ENCODE measurements at regions not wholly inside any gene's neighbourhood (a gene's known extent, or its start where the extent isn't known, plus 50 kb on each side); places are given as distances from the start of the nearest gene placed in this dataset.

DNA sequence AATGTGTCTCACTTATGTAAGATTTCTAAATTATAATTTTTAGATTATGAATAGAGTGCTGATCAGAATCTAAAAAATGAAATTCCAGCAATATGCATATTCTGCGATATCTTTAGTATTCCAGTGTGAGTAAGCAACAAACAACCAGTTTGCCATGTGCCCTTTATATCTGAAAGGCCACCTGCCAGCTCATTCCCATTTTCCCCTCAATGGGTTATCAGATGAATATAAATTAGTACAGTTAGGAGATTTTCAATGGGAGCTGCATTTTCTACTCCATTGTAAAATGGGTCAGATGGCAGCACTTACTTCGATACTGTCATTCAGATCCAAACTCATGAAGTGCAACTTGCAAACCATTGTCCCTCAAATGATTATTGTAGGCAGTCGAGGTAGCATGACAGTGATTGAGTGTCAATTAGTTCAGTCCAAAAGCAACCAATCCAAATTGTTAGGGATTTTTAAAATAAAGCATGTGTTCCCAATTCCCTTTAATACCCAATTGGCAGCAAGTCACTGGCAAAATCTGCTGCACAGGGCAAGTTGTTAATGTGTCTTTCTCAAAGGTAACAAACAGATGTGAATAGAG lies 680.3 kb downstream of the LRRIQ3 start:
- FAIRE-seq (no peak), DNase-seq (ENCODE audit: insufficient read length, low spot score) (no peak)
- TF ChIP-seq TAF1 (IDR thresholded peaks at IDR 0.05; ENCODE audit: low read depth, low read length): no peak
- no peak for TF ChIP-seq POU2F2 (IDR thresholded peaks at IDR 0.05; ENCODE audit: low read depth, low read length)
- TF ChIP-seq SPI1 (IDR thresholded peaks at IDR 0.05; ENCODE audit: low read depth, low read length): no peak
- no peak for TF ChIP-seq PAX5 (IDR thresholded peaks at IDR 0.05; ENCODE audit: insufficient read depth, low read length, severe bottlenecking)
- no peak for TF ChIP-seq POLR2AphosphoS5 (IDR thresholded peaks at IDR 0.05; ENCODE audit: low read depth, low read length)
- no peak for TF ChIP-seq POLR2A (IDR thresholded peaks at IDR 0.05; ENCODE audit: low read depth, low read length)

- TF ChIP-seq SPI1 (IDR thresholded peaks at IDR 0.05; ENCODE audit: low read depth, low read length): peak; percentile 47; the same call in 1 of the 2 replicates
- TF ChIP-seq POU2F2 (IDR thresholded peaks at IDR 0.05; ENCODE audit: low read depth, low read length): no peak
- TF ChIP-seq PAX5 (IDR thresholded peaks at IDR 0.05; ENCODE audit: insufficient read depth, low read length, severe bottlenecking): no peak
- no peak for FAIRE-seq
- no peak for DNase-seq (ENCODE audit: insufficient read length, low spot score)
Measured at GRCh38 chr1:73516451-73516850, 681.5 kb downstream of the LRRIQ3 start.

DNA sequence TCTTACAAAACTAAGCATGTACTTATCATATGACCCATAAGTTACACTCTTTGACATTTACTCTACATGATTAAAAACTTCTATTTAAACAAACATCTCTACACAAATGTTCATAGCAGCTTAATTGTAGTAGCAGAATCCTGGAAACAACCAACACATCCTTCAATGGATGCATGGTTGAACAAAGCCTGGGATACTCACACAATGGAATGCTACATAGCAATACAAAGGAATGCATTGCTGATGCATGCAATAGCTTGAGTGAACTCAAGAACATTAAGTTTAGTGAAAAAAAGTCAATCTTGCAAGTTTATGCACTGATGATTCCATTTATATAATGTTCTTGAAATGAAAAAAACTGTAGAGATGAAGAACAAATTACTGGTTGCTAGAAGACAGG lies 686.9 kb downstream of the LRRIQ3 start:
- DNase-seq (ENCODE audit: insufficient read length, low spot score) (no peak), FAIRE-seq (no peak)
- no peak for TF ChIP-seq PAX5 (IDR thresholded peaks at IDR 0.05; ENCODE audit: insufficient read depth, low read length, severe bottlenecking)
- no peak for TF ChIP-seq SPI1 (IDR thresholded peaks at IDR 0.05; ENCODE audit: low read depth, low read length)
- no peak for TF ChIP-seq POU2F2 (IDR thresholded peaks at IDR 0.05; ENCODE audit: low read depth, low read length)
- no peak for TF ChIP-seq TAF1 (IDR thresholded peaks at IDR 0.05; ENCODE audit: low read depth, low read length)
- TF ChIP-seq POLR2AphosphoS5 (IDR thresholded peaks at IDR 0.05; ENCODE audit: low read depth, low read length): no peak
- TF ChIP-seq POLR2A (IDR thresholded peaks at IDR 0.05; ENCODE audit: low read depth, low read length): no peak

- DNase-seq (ENCODE audit: insufficient read length, low spot score) (no peak), FAIRE-seq (no peak)
- TF ChIP-seq TAF1 (IDR thresholded peaks at IDR 0.05; ENCODE audit: low read depth, low read length) (no peak), POLR2A (IDR thresholded peaks at IDR 0.05; ENCODE audit: low read depth, low read length) (no peak), POLR2AphosphoS5 (IDR thresholded peaks at IDR 0.05; ENCODE audit: low read depth, low read length) (no peak), SPI1 (IDR thresholded peaks at IDR 0.05; ENCODE audit: low read depth, low read length) (no peak), PAX5 (IDR thresholded peaks at IDR 0.05; ENCODE audit: insufficient read depth, low read length, severe bottlenecking) (no peak), POU2F2 (IDR thresholded peaks at IDR 0.05; ENCODE audit: low read depth, low read length) (no peak)
Measured at GRCh38 chr1:73500154-73500553, 697.8 kb downstream of the LRRIQ3 start.

DNA sequence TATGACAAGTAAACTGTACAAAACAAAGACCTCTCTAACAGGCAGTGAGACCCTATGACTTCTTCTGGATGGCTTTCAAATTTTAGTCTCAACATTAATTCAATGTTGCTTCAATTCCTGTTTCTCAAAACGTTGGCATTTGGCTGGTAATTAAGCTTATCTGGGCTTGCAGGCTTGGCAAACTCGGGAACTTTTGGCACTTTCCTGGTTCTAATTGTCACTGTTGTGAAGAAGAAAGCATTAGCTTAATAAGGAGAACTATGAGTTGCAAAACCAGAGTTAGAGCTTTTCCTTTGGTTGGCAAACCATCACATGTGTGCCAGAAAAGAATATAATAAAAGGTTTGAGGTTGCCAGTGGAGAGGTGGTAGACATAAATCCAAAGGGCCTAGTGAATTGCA lies 698.3 kb downstream of the LRRIQ3 start:
- FAIRE-seq (no peak), DNase-seq (ENCODE audit: insufficient read length, low spot score) (no peak)
- TF ChIP-seq TAF1 (IDR thresholded peaks at IDR 0.05; ENCODE audit: low read depth, low read length): no peak
- no peak for TF ChIP-seq POLR2A (IDR thresholded peaks at IDR 0.05; ENCODE audit: low read depth, low read length)
- no peak for TF ChIP-seq POU2F2 (IDR thresholded peaks at IDR 0.05; ENCODE audit: low read depth, low read length)
- no peak for TF ChIP-seq PAX5 (IDR thresholded peaks at IDR 0.05; ENCODE audit: insufficient read depth, low read length, severe bottlenecking)
- no peak for TF ChIP-seq SPI1 (IDR thresholded peaks at IDR 0.05; ENCODE audit: low read depth, low read length)
- TF ChIP-seq POLR2AphosphoS5 (IDR thresholded peaks at IDR 0.05; ENCODE audit: low read depth, low read length): no peak

DNA sequence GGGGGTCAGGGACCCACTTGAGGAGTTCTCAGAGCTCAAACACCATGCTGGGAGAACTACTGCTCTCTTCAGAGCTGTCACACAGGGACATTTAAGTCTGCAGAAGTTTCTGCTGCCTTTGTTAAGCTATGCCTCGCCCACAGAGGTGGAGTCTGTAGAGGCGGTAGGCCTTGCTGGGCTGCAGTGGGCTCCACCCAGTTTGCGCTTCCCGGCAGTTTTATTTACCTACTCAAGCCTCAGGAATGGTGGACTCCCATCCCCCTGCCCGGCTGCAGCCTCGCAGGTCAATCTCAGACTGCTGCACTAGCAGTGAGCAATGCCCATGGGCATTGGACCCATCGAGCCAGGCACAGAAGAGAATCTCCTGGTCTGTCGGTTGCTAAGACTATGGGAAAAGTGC lies 706.4 kb downstream of the LRRIQ3 start:
- no peak for FAIRE-seq
- no peak for TF ChIP-seq SPI1 (IDR thresholded peaks at IDR 0.05; ENCODE audit: low read depth, low read length)
- no peak for TF ChIP-seq PAX5 (IDR thresholded peaks at IDR 0.05; ENCODE audit: insufficient read depth, low read length, severe bottlenecking)
- no peak for TF ChIP-seq POLR2A (IDR thresholded peaks at IDR 0.05; ENCODE audit: low read depth, low read length)
- no peak for DNase-seq (ENCODE audit: insufficient read length, low spot score)

GRCh38 chr1:73475316-73475870 lies 722.6 kb downstream of the LRRIQ3 start:
- no peak for DNase-seq (ENCODE audit: insufficient read length, low spot score)
- no peak for FAIRE-seq
- TF ChIP-seq TAF1 (IDR thresholded peaks at IDR 0.05; ENCODE audit: low read depth, low read length): no peak
- TF ChIP-seq PAX5 (IDR thresholded peaks at IDR 0.05; ENCODE audit: insufficient read depth, low read length, severe bottlenecking): no peak
- TF ChIP-seq POU2F2 (IDR thresholded peaks at IDR 0.05; ENCODE audit: low read depth, low read length): no peak
- no peak for TF ChIP-seq POLR2AphosphoS5 (IDR thresholded peaks at IDR 0.05; ENCODE audit: low read depth, low read length)

GRCh38 chr1:73472810-73473209 lies 725.2 kb downstream of the LRRIQ3 start:
- no peak for DNase-seq (ENCODE audit: insufficient read length, low spot score)
- TF ChIP-seq PAX5 (IDR thresholded peaks at IDR 0.05; ENCODE audit: insufficient read depth, low read length, severe bottlenecking) (no peak), TAF1 (IDR thresholded peaks at IDR 0.05; ENCODE audit: low read depth, low read length) (no peak)
- FAIRE-seq: no peak

DNA sequence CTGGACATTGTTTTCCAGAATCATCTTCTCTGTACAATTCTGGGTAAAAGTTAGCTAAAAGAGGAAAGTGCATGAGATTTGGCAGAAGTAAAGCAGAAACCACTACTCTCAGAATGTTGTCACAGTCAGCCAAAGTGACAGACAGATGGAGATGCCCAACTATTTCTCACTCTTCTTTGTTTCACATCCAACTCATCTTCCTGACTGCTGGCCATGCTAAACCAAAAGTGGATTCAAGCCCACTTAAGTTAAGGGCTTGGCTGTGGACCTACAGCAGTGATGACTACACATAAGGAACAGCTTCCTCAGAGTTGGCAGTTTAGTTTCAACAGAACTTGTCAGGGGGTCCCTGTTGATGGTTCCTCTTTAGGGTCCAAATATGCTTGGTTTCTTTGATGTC lies 730.2 kb downstream of the LRRIQ3 start:
- TF ChIP-seq POU2F2 (IDR thresholded peaks at IDR 0.05; ENCODE audit: low read depth, low read length) (no peak), TAF1 (IDR thresholded peaks at IDR 0.05; ENCODE audit: low read depth, low read length) (no peak), SPI1 (IDR thresholded peaks at IDR 0.05; ENCODE audit: low read depth, low read length) (no peak), PAX5 (IDR thresholded peaks at IDR 0.05; ENCODE audit: insufficient read depth, low read length, severe bottlenecking) (no peak), POLR2A (IDR thresholded peaks at IDR 0.05; ENCODE audit: low read depth, low read length) (no peak), POLR2AphosphoS5 (IDR thresholded peaks at IDR 0.05; ENCODE audit: low read depth, low read length) (no peak)
- DNase-seq (ENCODE audit: insufficient read length, low spot score): no peak
- no peak for FAIRE-seq

DNA sequence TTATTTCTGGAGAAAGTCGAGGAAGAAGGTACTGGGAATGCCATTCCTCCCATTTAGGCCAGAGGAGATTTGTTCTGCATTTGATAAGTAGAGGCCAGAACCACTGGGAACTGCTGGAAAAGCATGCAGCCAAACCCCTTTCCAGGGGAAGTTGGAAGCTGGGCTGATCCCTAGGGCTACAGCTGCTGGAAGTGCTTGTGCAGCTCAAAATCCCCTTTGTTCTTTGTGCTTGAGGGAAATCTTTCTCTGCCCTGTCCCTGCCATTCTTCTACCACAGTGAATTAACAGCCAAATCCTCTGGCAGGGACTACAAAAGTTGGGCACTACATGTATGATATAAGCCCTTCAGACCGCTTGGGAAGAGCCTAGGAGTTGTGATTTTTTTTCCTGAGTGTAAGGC lies 734.1 kb downstream of the LRRIQ3 start:
- TF ChIP-seq TAF1 (IDR thresholded peaks at IDR 0.05; ENCODE audit: low read depth, low read length) (no peak), PAX5 (IDR thresholded peaks at IDR 0.05; ENCODE audit: insufficient read depth, low read length, severe bottlenecking) (no peak), SPI1 (IDR thresholded peaks at IDR 0.05; ENCODE audit: low read depth, low read length) (no peak), POLR2A (IDR thresholded peaks at IDR 0.05; ENCODE audit: low read depth, low read length) (no peak), POLR2AphosphoS5 (IDR thresholded peaks at IDR 0.05; ENCODE audit: low read depth, low read length) (no peak), POU2F2 (IDR thresholded peaks at IDR 0.05; ENCODE audit: low read depth, low read length) (no peak)
- FAIRE-seq (no peak), DNase-seq (ENCODE audit: insufficient read length, low spot score) (no peak)
